Sigmoid colon (tissue), 6 donors: ENCODE measurements at regions not wholly inside any gene's neighbourhood (a gene's known extent, or its start where the extent isn't known, plus 50 kb on each side); places are given as distances from the start of the nearest gene placed in this dataset.

ENCODE experiments used
- DNase-seq: peaks from one replicate; pipeline ENCODE4 v3.0.0-alpha.2; 2019
- H3K27ac ChIP-seq, 4 donors: fragments of 200-600 bp; sonication (generic); one replicate each; pipeline ENCODE4 v1.5.1; 2016 to 2019; ENCODE audit warnings: mild to moderate bottlenecking in 1 of 4
- H3K27me3 ChIP-seq, 3 donors: fragments of 200-600 bp; sonication (generic); one replicate each; pipeline ENCODE4 v1.5.1; 2019; ENCODE audit warnings: mild to moderate bottlenecking in 1 of 3
- H3K36me3 ChIP-seq, 4 donors: fragments of 200-600 bp; sonication (generic); one replicate each; pipeline ENCODE4 v1.5.1; 2016 to 2019
- H3K4me1 ChIP-seq, 4 donors: fragments of 200-600 bp; sonication (generic); one replicate each; pipeline ENCODE4 v1.5.1; 2017 to 2019
- H3K4me3 ChIP-seq, 4 donors: fragments of 200-600 bp; sonication (generic); one replicate each; pipeline ENCODE4 v1.5.1; 2017 to 2019; ENCODE audit warnings: mild to moderate bottlenecking in 2 of 4, moderate library complexity in 1 of 4
- H3K9me3 ChIP-seq, 4 donors: fragments of 200-600 bp in 3 of 4; sonication (generic) in 3 of 4; one replicate each; pipeline versions ENCODE4 v1.5.1 to v1.6.1; 2013 to 2019
- CTCF ChIP-seq, 4 experiments: fragments of 450-650 bp in 3 of 4; fragments of 200-600 bp in 1 of 4; IDR thresholded peaks; one replicate each; pipeline ENCODE4 v1.5.1; 2016 to 2019; ENCODE audit warnings: antibody characterized with exemption in 4 of 4, mild to moderate bottlenecking in 3 of 4, moderate library complexity in 2 of 4
- EP300 ChIP-seq, 4 donors: sonication (generic); formaldehyde crosslinking; IDR thresholded peaks; one replicate each; pipeline ENCODE4 v1.6.1; 2017; ENCODE audit warnings: antibody characterized with exemption in 4 of 4
- POLR2A ChIP-seq, 2 donors: fragments of 450-650 bp; IDR thresholded peaks; one replicate each; pipeline ENCODE4 v1.6.1; 2016; ENCODE audit warnings: antibody characterized with exemption in 2 of 2, mild to moderate bottlenecking in 2 of 2, moderate library complexity in 2 of 2
- POLR2AphosphoS5 ChIP-seq, 4 donors: sonication (generic); formaldehyde crosslinking; IDR thresholded peaks; one replicate each; pipeline ENCODE4 v1.6.1; 2017; ENCODE audit warnings: antibody characterized with exemption in 4 of 4
- WGBS, 2 donors: extraction: QIAGEN DNeasy Blood & Tissue Kit; methylation state at CpG; one replicate each; pipeline ENCODE4 v1.1.7; 2013; 5-methylcytosine and 5-hydroxymethylcytosine counted together
- intact Hi-C: fragments of 100-400 bp; cut with DNase I; formaldehyde crosslinking; loops from one replicate; pipeline ENCODE4 v1.15.1; 2023
- donor health status: healthy with polysubstance abuse.
- donor health status: healthy.

DNA sequence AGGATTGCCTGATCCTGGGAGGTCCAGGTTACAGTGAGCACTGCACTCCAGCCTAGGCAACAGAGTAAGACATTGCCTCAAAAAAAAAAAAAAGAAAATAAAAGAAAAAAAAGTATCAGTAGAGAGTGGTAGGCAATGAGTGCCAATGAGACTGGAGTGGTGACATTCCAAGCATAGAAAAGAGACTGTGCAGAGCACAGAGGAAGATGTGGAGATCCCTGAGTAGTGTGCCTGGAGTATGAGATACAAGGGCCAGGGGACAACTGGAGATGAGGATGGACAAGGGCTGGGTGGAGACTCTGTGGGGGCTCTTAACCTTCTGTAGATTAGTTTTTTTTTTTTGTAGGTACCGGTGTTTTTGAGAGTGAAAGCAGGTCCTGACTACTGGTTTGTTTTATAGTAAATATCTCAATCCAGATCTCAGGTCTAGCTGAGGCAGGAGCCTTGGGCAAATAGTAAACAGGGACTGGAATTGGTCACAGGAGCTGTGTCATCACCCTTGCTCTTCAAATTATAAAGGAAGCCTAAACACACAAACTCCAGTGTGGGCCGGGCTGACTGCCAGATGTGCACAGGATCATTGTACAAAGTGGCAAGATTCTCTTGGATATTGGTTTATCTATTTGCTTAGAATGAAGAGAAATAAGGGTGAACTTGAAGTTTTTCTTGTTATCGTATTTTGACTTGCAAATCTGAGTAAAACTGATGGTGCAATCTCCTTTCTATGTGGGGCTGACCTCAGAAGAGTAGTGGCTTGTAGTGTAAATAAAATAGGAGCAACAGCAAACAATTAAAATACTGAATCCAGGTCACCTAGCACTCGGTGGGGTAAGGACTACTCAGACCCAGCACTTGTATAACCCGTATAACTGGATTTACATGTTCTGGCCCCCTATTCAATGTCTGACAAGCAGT is 144.9 kb downstream of the SOX4 start:
- Histone ChIP-seq H3K9me3 (no peaks in the 10 kb centered on the region), H3K4me1 (peaks cover 0 to 74% (median 38%) of the 10 kb centered on the region in 4 donors), H3K4me3 (no peak overlapping the region), H3K36me3 (no peaks in the 10 kb centered on the region), H3K27me3 (no peaks in the 10 kb centered on the region), H3K27ac (no peak overlapping the region)
- WGBS, 2 donors: 31 to 68% methylated on average over 5 of the region's 5 CpGs
- no peak for TF ChIP-seq POLR2AphosphoS5 (IDR thresholded peaks at IDR 0.05)
- DNase-seq: no peak
- intact Hi-C loops: no loop called here

- H3K4me1 ChIP-seq: peaks cover 0 to 66% (median 32%) of the 10 kb centered on the region in 4 donors
Observed at GRCh38 chr6:21739241-21739640, 145.7 kb downstream of the SOX4 start.

GRCh38 chr6:21739838-21740237 is 146.3 kb downstream of the SOX4 start:
- no peaks in the 10 kb centered on the region for H3K9me3 ChIP-seq
- H3K36me3 ChIP-seq: no peaks in the 10 kb centered on the region
- DNase-seq: no peak
- WGBS, 2 donors: 29 to 79% methylated on average over 5 of the region's 5 CpGs
- no peak for TF ChIP-seq CTCF (IDR thresholded peaks at IDR 0.05)
- no peak for TF ChIP-seq EP300 (IDR thresholded peaks at IDR 0.05)
- no peak for TF ChIP-seq POLR2AphosphoS5 (IDR thresholded peaks at IDR 0.05)
- no peak overlapping the region for H3K4me3 ChIP-seq
- H3K27me3 ChIP-seq: no peaks in the 10 kb centered on the region
- intact Hi-C loops: no loop called here
- H3K27ac ChIP-seq: no peak overlapping the region
- H3K4me1 ChIP-seq: peaks cover 0 to 60% (median 30%) of the 10 kb centered on the region in 4 donors

More at GRCh38 chr6:21739241-21739640, 145.7 kb downstream of the SOX4 start:
- WGBS, 2 donors: 78 to 87% methylated on average over 2 of the region's 2 CpGs
- DNase-seq: no peak
- no peaks in the 10 kb centered on the region for H3K9me3 ChIP-seq
- no peaks in the 10 kb centered on the region for H3K36me3 ChIP-seq
- TF ChIP-seq CTCF (IDR thresholded peaks at IDR 0.05): no peak
- no peak for TF ChIP-seq POLR2A (IDR thresholded peaks at IDR 0.05)
- TF ChIP-seq POLR2AphosphoS5 (IDR thresholded peaks at IDR 0.05): no peak
- TF ChIP-seq EP300 (IDR thresholded peaks at IDR 0.05): no peak
- no peak overlapping the region for H3K4me3 ChIP-seq
- intact Hi-C loops: no loop called here
- H3K27me3 ChIP-seq: no peaks in the 10 kb centered on the region
- no peak overlapping the region for H3K27ac ChIP-seq

DNA sequence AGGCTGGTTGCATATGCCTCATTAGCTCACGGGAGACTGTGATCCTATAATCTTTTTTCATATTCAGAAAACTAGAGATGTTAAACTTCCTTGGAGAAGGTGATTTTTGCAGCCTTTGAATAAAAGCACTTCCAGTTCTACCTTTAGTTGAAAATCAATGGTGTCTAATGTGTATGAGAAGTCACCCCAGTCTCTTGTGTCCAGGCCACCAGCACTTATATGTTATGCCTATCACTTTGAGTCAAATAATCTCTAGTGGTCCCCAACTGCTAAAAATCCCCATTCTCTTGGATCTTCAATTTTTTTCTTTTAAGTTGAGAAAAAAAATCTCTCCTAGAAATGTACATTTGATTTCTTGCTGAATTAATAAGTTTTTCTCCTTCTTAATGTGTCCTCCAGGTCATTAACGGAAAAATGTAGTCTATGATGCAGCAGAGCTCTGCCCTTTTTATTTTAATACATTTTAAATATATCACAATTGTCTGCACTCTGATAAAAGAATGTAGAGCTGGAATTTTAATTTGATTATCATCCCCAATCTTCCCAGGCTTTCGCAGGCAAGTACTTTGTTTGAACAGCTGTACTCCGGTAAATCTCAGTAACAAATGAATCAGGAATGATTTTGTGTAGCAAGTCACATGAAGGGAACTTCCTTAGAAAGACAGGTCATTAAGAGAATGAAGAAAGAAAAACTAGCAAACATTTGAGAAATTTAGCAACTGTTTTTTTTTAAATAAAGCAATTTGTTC is 147.0 kb downstream of the SOX4 start:
- Histone ChIP-seq H3K9me3 (no peaks in the 10 kb centered on the region), H3K4me1 (peaks cover 0 to 55% (median 30%) of the 10 kb centered on the region in 4 donors), H3K36me3 (no peaks in the 10 kb centered on the region), H3K27ac (peak overlapping the region in 3 of 4 donors; percentile 51 to 64 (median 61)), H3K4me3 (no peak overlapping the region), H3K27me3 (no peaks in the 10 kb centered on the region)
- no peak for DNase-seq
- intact Hi-C loops: no loop called here
- TF ChIP-seq CTCF (IDR thresholded peaks at IDR 0.05): no peak
- TF ChIP-seq POLR2A (IDR thresholded peaks at IDR 0.05): no peak
- no peak for TF ChIP-seq EP300 (IDR thresholded peaks at IDR 0.05)
- no peak for TF ChIP-seq POLR2AphosphoS5 (IDR thresholded peaks at IDR 0.05)
- 46 to 73% methylated on average over 4 of the region's 4 CpGs for WGBS, 2 donors
